Activated B cell treated with CpG ODN at 0.5 μM for 24 hours (primary cell): ENCODE measurements at regions not wholly inside any gene's neighbourhood (a gene's known extent, or its start where the extent isn't known, plus 50 kb on each side); places are given as distances from the start of the nearest gene placed in this dataset.

Experiments used
- ATAC-seq: fragments of 200-7000 bp; cut with Tn5 transposase; one replicate; pipeline ENCODE4 v1.10.0; 2021; ENCODE audit warnings: low read depth, mild to moderate bottlenecking, moderate library complexity
- CTCF ChIA-PET: fragments of 350-600 bp; sonication (Branson Sonifier 250); formaldehyde crosslinking; loops from one replicate; lab custom pipeline; 2021; ENCODE audit warnings: antibody characterized with exemption; lab: Charles Lee
- POLR2A ChIA-PET: fragments of 350-600 bp; sonication (Branson Sonifier 250); formaldehyde crosslinking; loops from one replicate; lab custom pipeline; 2021; ENCODE audit warnings: antibody characterized with exemption; lab: Charles Lee
- DNase-seq: peaks from one replicate; pipeline ENCODE4 v3.0.0; 2022
- H3K27ac Mint-ChIP-seq: one replicate; pipeline ENCODE4 v1.8.0; 2020; ENCODE audit warnings: mixed read lengths
- H3K27me3 Mint-ChIP-seq: one replicate; pipeline ENCODE4 v1.8.0; 2021; ENCODE audit warnings: mixed read lengths
- H3K36me3 Mint-ChIP-seq: one replicate; pipeline ENCODE4 v1.8.0; 2021; ENCODE audit warnings: low read depth, mixed read lengths
- H3K4me1 Mint-ChIP-seq: one replicate; pipeline ENCODE4 v1.8.0; 2021; ENCODE audit warnings: mixed read lengths
- H3K4me3 Mint-ChIP-seq: one replicate; pipeline ENCODE4 v1.8.0; 2020; ENCODE audit warnings: mild to moderate bottlenecking, mixed read lengths
- H3K9me3 Mint-ChIP-seq: one replicate; pipeline ENCODE4 v1.8.0; 2020; ENCODE audit warnings: mixed read lengths
- intact Hi-C: fragments of 100-400 bp; cut with micrococcal nuclease; formaldehyde crosslinking; loops from one replicate; pipeline ENCODE4 v1.15.1; 2024
- TF ChIP-seq, protein P1 (sequence below): fragments of 200-600 bp; IDR thresholded peaks from one replicate; pipeline ENCODE4 v1.8.0; 2022; ENCODE audit warnings: antibody characterized with exemption, mild to moderate bottlenecking

DNA sequence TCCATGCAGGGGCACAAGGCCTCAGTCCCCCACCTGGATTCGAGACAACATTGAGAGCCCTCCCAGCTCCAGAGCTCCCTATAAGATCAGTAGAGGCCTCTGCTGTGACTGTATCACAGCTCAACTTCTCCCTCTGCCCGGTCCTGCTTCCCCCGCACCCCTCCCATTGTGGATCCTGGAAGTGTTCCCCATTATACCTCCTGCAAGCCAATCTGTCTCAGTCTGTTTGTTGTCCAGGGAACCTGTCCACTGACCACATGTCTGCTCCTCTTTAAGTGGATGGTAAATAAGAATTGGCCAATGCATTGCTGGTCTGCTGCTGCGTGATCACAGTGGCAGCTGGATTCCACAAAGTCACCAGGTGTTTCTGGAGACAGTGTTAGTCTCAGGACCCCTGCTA lies 259.7 kb upstream of the HABP2 start:
- POLR2A ChIA-PET = no interaction called here
- CTCF ChIA-PET = no interaction called here
- Mint-ChIP-seq H3K36me3 (no peaks in the 10 kb centered on the region), H3K27me3 (no peaks in the 10 kb centered on the region), H3K27ac (no peak overlapping the region), H3K4me3 (no peak overlapping the region), H3K4me1 (no peaks in the 10 kb centered on the region), H3K9me3 (no peaks in the 10 kb centered on the region)
- DNase-seq (no peak), ATAC-seq (no peak)
- TF ChIP-seq, protein P1, sequence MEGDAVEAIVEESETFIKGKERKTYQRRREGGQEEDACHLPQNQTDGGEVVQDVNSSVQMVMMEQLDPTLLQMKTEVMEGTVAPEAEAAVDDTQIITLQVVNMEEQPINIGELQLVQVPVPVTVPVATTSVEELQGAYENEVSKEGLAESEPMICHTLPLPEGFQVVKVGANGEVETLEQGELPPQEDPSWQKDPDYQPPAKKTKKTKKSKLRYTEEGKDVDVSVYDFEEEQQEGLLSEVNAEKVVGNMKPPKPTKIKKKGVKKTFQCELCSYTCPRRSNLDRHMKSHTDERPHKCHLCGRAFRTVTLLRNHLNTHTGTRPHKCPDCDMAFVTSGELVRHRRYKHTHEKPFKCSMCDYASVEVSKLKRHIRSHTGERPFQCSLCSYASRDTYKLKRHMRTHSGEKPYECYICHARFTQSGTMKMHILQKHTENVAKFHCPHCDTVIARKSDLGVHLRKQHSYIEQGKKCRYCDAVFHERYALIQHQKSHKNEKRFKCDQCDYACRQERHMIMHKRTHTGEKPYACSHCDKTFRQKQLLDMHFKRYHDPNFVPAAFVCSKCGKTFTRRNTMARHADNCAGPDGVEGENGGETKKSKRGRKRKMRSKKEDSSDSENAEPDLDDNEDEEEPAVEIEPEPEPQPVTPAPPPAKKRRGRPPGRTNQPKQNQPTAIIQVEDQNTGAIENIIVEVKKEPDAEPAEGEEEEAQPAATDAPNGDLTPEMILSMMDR = no peak
- intact Hi-C loops = no loop called here

DNA sequence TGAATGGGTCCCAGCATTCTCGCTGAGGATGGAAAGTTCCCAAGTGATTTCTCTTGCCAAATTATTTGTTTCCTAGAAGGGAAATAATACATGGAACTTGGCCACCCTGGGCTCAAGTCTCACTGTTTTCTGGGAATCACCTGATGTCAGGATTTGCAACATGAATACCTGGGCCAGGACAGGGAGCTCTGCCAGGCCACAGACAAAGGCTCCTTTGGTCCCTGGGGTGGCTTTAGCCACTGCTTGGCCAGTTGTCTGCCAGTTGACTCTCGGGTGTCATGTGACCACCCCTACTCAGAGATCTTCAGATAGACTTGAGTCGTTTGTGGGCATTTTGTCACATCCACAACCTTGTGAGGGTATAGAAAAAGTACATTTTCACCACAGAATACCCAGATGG lies 258.0 kb upstream of the HABP2 start:
- no peaks in the 10 kb centered on the region for H3K9me3 Mint-ChIP-seq
- CTCF ChIA-PET = no interaction called here
- TF ChIP-seq, protein P1 = no peak
- DNase-seq (no peak), ATAC-seq (no peak)
- intact Hi-C loops = no loop called here
- POLR2A ChIA-PET = no interaction called here
- H3K4me1 Mint-ChIP-seq = peaks cover under 1% of the 10 kb centered on the region
- H3K36me3 Mint-ChIP-seq = no peaks in the 10 kb centered on the region
- H3K27ac Mint-ChIP-seq = no peak overlapping the region
- H3K27me3 Mint-ChIP-seq = no peaks in the 10 kb centered on the region
- no peak overlapping the region for H3K4me3 Mint-ChIP-seq

DNA sequence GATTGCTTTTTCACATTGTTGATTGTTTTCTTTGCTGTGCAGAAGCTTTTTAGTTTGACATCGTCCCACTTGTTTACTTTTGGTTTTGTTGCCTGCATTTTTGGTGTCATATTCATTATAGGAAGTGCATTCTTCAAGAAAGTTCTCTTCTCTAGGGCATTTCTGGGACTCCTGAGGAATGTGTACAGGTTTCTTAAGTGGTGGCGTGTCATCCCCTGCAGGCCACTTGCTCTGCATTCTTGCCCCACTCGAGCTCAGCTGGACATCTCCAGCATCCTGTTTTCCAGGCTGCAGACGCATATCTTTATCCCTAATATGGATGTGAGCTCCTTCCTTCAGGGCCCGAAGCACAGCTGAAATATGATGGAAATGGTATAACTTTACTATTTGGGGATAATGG lies 255.6 kb upstream of the HABP2 start:
- Mint-ChIP-seq H3K27me3 (no peaks in the 10 kb centered on the region), H3K4me3 (no peak overlapping the region), H3K36me3 (no peaks in the 10 kb centered on the region), H3K9me3 (no peaks in the 10 kb centered on the region), H3K4me1 (peaks cover 16% of the 10 kb centered on the region), H3K27ac (no peak overlapping the region)
- no peak for DNase-seq
- ChIA-PET POLR2A (no interaction called here), CTCF (no interaction called here)
- ATAC-seq = no peak
- TF ChIP-seq, protein P1 = no peak
- intact Hi-C loops = no loop called here

DNA sequence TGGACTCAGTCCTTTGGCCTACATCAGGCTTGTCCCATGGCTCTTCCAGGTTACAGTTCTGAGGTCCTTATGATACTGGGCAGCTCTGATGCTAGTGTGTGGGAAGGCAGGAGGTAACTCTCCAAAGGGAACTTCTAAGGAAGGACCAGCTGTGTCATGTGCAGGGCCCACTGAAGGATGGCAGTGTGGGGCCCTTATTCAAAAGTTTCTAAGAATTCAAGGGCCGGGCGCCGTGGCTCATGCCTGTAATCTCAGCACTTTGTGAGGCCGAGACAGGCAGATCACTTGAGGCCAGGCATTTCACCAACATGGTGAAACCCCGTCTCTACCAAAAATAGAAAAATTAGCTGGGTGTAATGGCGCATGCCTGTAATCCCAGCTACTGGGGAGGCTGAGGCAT lies 254.2 kb upstream of the HABP2 start:
- TF ChIP-seq, protein P1 = no peak
- DNase-seq (no peak), ATAC-seq (no peak)
- H3K27me3 Mint-ChIP-seq = no peaks in the 10 kb centered on the region
- H3K4me1 Mint-ChIP-seq = peaks cover 16% of the 10 kb centered on the region
- no peak overlapping the region for H3K27ac Mint-ChIP-seq
- no peak overlapping the region for H3K4me3 Mint-ChIP-seq
- H3K36me3 Mint-ChIP-seq = no peaks in the 10 kb centered on the region
- POLR2A ChIA-PET = no interaction called here
- CTCF ChIA-PET = no interaction called here
- H3K9me3 Mint-ChIP-seq = no peaks in the 10 kb centered on the region
- intact Hi-C loops = no loop called here

DNA sequence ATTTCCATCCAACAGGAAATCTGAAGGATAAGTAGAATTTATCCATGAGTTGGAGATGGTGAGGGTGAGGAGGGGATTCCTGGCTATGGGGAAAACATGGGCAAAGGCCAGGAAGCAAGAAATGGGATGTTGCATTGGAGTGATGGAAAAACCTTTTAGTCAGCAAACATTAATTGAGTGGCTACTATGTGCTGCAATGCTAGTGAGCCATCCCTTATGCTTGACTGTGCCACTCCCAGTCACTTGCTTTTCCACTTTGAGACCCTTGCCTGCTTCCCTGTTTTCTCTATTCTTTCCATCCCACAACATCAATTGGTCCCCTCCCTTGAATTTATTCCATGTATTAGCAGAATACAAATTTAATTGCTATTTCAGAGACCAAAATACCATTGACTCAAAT lies 252.7 kb upstream of the HABP2 start:
- Mint-ChIP-seq H3K9me3 (no peaks in the 10 kb centered on the region), H3K36me3 (no peaks in the 10 kb centered on the region), H3K27me3 (no peaks in the 10 kb centered on the region), H3K27ac (peak overlapping the region; percentile 50), H3K4me1 (peaks cover 16% of the 10 kb centered on the region), H3K4me3 (no peak overlapping the region)
- CTCF ChIA-PET = no interaction called here
- POLR2A ChIA-PET = no interaction called here
- TF ChIP-seq, protein P1 = no peak
- intact Hi-C loops = no loop called here
- no peak for DNase-seq
- no peak for ATAC-seq
